RWPE2 (cell line): ENCODE measurements at regions not wholly inside any gene's neighbourhood (a gene's known extent, or its start where the extent isn't known, plus 50 kb on each side); places are given as distances from the start of the nearest gene placed in this dataset.

Source experiments
- ATAC-seq: fragments of 200-7000 bp; cut with Tn5 transposase; 3 replicates; pipeline ENCODE4 v1.9.1; 2021; ENCODE audit warnings: low read depth
- DNase-seq: peaks from one replicate; pipeline ENCODE4 v3.0.0-alpha.2; 2020; ENCODE audit warnings: low spot score
- H3K27ac ChIP-seq: fragments of 450-650 bp; 2 replicates; pipeline ENCODE4 v1.5.1; 2017; ENCODE audit warnings: mild to moderate bottlenecking; ENCODE audit not compliant: poor library complexity, severe bottlenecking
- H3K27me3 ChIP-seq: fragments of 250-450 bp; sonication (Bioruptor Pico); 2 replicates; pipeline ENCODE4 v1.5.1; 2021; ENCODE audit warnings: mild to moderate bottlenecking, moderate library complexity; ENCODE audit not compliant: insufficient read depth, poor library complexity, severe bottlenecking
- H3K36me3 ChIP-seq: fragments of 250-450 bp; sonication (Bioruptor Pico); 2 replicates; pipeline ENCODE4 v1.5.1; 2020; ENCODE audit warnings: low read depth, mild to moderate bottlenecking, moderate library complexity
- H3K4me1 ChIP-seq: fragments of 250-450 bp; sonication (Bioruptor Pico); 2 replicates; pipeline ENCODE4 v1.5.1; 2021; ENCODE audit warnings: mild to moderate bottlenecking, moderate library complexity; ENCODE audit not compliant: insufficient read depth, poor library complexity, severe bottlenecking
- H3K4me3 ChIP-seq: fragments of 250-450 bp; sonication (Bioruptor Pico); 2 replicates; pipeline ENCODE4 v1.5.1; 2021; ENCODE audit warnings: mild to moderate bottlenecking, moderate library complexity; ENCODE audit not compliant: severe bottlenecking
- H3K9me3 ChIP-seq: fragments of 250-450 bp; sonication (Bioruptor Pico); 2 replicates; pipeline ENCODE4 v1.5.1; 2021; ENCODE audit warnings: mild to moderate bottlenecking, moderate library complexity; ENCODE audit not compliant: severe bottlenecking
- CTCF ChIP-seq: fragments of 450-650 bp; IDR thresholded peaks from one replicate; pipeline ENCODE4 v1.5.1; 2017; ENCODE audit warnings: mild to moderate bottlenecking, moderate library complexity; ENCODE audit not compliant: poor library complexity, severe bottlenecking

DNA sequence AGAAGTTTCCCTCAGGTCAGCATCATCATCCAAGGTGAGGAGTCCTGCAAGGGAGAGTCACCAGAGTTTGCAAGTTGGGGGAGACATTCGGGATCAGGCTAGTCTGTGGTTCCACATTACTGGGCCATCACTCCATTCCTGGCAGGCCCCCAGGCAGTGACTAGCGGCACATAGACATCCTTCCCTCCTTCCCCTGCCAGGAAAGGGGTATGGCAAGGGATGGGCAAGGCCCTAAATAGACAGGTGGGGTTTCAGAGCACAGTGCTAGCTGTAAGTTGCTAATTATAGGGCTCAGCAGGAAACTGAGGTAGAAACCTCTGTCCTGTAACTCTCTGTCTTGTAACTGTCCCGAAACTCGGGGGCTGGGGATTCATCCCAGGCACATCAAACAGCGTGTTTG is 215.2 kb upstream of the ROPN1 start:
- Histone ChIP-seq H3K27ac (no peak overlapping the region), H3K4me1 (no peaks in the 10 kb centered on the region), H3K4me3 (no peak overlapping the region), H3K36me3 (no peaks in the 10 kb centered on the region), H3K27me3 (peaks cover 28% of the 10 kb centered on the region), H3K9me3 (no peaks in the 10 kb centered on the region)
- ATAC-seq (no peak), DNase-seq (no peak)
- TF ChIP-seq CTCF: no peak

DNA sequence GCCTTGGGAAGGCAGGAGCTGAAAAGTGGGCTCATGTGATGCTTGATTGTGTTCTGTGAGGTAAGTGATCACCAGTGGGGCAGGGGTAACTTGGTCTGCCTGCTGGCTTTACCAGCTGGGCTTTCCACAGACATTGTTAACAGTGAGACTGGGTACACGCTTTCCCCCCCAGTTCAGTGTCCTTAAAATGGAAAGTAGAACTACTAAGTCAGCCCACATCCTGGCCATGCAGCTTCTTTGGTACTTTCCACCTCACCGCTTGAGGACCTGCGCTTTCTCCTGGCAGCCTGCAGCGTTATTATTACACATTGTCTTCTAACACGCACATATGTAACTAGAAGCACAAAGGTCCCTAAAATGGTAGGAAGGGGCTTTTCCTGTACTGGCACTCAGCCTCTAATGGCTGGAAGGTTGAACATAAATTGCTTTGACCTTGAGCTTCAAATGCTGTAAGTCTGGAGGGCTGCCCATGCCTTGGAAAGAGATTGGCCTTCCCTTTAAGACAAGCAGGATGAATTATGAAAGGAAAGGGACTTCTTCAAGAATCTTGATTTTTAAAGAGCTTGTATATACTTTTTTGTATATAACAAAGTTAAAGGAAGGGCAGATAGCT is 216.1 kb upstream of the ROPN1 start:
- no peak for DNase-seq
- Histone ChIP-seq H3K4me3 (no peak overlapping the region), H3K27me3 (peaks cover 28% of the 10 kb centered on the region), H3K36me3 (no peaks in the 10 kb centered on the region), H3K27ac (no peak overlapping the region), H3K4me1 (no peaks in the 10 kb centered on the region), H3K9me3 (no peaks in the 10 kb centered on the region)
- no peak for TF ChIP-seq CTCF
- ATAC-seq: no peak

GRCh38 chr3:124209426-124209825 is 217.5 kb upstream of the ROPN1 start:
- ATAC-seq: no peak

GRCh38 chr3:124210899-124211298 is 219.0 kb upstream of the ROPN1 start:
- Histone ChIP-seq H3K4me3 (no peak overlapping the region), H3K36me3 (no peaks in the 10 kb centered on the region), H3K27me3 (peaks cover 13% of the 10 kb centered on the region), H3K9me3 (no peaks in the 10 kb centered on the region), H3K27ac (no peak overlapping the region), H3K4me1 (no peaks in the 10 kb centered on the region)
- ATAC-seq: no peak
- TF ChIP-seq CTCF: no peak
- DNase-seq: no peak

More at GRCh38 chr3:124209426-124209825, 217.5 kb upstream of the ROPN1 start:
- TF ChIP-seq CTCF: no peak
- Histone ChIP-seq H3K27me3 (peaks cover 25% of the 10 kb centered on the region), H3K36me3 (no peaks in the 10 kb centered on the region), H3K4me3 (no peak overlapping the region), H3K4me1 (no peaks in the 10 kb centered on the region), H3K27ac (no peak overlapping the region), H3K9me3 (no peaks in the 10 kb centered on the region)
- no peak for DNase-seq

GRCh38 chr3:124213641-124214040 is 221.7 kb upstream of the ROPN1 start:
- Histone ChIP-seq H3K36me3 (no peaks in the 10 kb centered on the region), H3K9me3 (no peaks in the 10 kb centered on the region), H3K4me1 (no peaks in the 10 kb centered on the region), H3K27me3 (peaks cover 4% of the 10 kb centered on the region), H3K27ac (no peak overlapping the region), H3K4me3 (no peak overlapping the region)
- DNase-seq (no peak), ATAC-seq (no peak)
- TF ChIP-seq CTCF: no peak
